OCI-LY1 (cell line): ENCODE measurements at regions not wholly inside any gene's neighbourhood (a gene's known extent, or its start where the extent isn't known, plus 50 kb on each side); places are given as distances from the start of the nearest gene placed in this dataset.
A peak's percentile ranks its signal among the peaks of the same experiment; 100 is the strongest.
"Not testable (repeated sequence)": the region's sequence is repeated elsewhere in the genome, so short reads cannot be mapped to it uniquely, and the experiment has no call there.

Experiments
- H2AFZ ChIP-seq: fragments of 200-600 bp; sonication (generic), shearing (Covaris generic); 2 replicates; pipeline ENCODE4 v1.6.0; 2014; ENCODE audit warnings: antibody characterized with exemption, mild to moderate bottlenecking, low read length
- H3F3A ChIP-seq: fragments of 200-600 bp; sonication (generic), shearing (Covaris generic); 2 replicates; pipeline ENCODE4 v1.6.0; 2014; ENCODE audit warnings: mild to moderate bottlenecking, antibody characterized with exemption, low read length, moderate library complexity; ENCODE audit not compliant: insufficient read depth
- H3K27ac ChIP-seq: fragments of 200-600 bp; sonication (generic); 2 replicates; pipeline ENCODE4 v1.5.1; 2014; ENCODE audit warnings: low read length, mixed run types, mild to moderate bottlenecking, low read depth; ENCODE audit not compliant: poor library complexity, severe bottlenecking
- H3K27me3 ChIP-seq: fragments of 200-600 bp; sonication (generic); 2 replicates; pipeline ENCODE4 v1.6.0; 2014; ENCODE audit warnings: antibody characterized with exemption, mild to moderate bottlenecking, low read length, moderate library complexity; ENCODE audit not compliant: insufficient read depth
- H3K36me3 ChIP-seq: fragments of 200-600 bp; sonication (generic); 2 replicates; pipeline ENCODE4 v1.6.1; 2014; ENCODE audit warnings: mild to moderate bottlenecking, antibody characterized with exemption, low read length, moderate library complexity, mixed read lengths; ENCODE audit not compliant: insufficient read depth
- H3K4me1 ChIP-seq: fragments of 200-600 bp; sonication (generic); 2 replicates; pipeline ENCODE4 v1.5.1; 2014; ENCODE audit warnings: mild to moderate bottlenecking, low read length, moderate library complexity; ENCODE audit not compliant: insufficient read depth, severe bottlenecking
- H3K4me2 ChIP-seq: fragments of 200-600 bp; sonication (generic), shearing (Covaris generic); 2 replicates; pipeline ENCODE4 v1.6.1; 2014; ENCODE audit warnings: low read length
- H3K4me3 ChIP-seq: fragments of 200-600 bp; sonication (generic); 2 replicates; pipeline ENCODE4 v1.5.1; 2014; ENCODE audit warnings: low read length, low read depth, mild to moderate bottlenecking, mixed read lengths; ENCODE audit not compliant: poor library complexity, severe bottlenecking
- H3K79me2 ChIP-seq: fragments of 200-600 bp; shearing (Covaris generic); 2 replicates; pipeline ENCODE4 v1.6.1; 2016; ENCODE audit warnings: mixed run types, low read length, mixed read lengths; ENCODE audit not compliant: insufficient read depth
- H3K9ac ChIP-seq: fragments of 200-600 bp; sonication (generic), shearing (Covaris generic); 2 replicates; pipeline ENCODE4 v1.6.1; 2014; ENCODE audit warnings: mild to moderate bottlenecking, low read length, mixed read lengths
- H3K9me2 ChIP-seq: fragments of 200-600 bp; sonication (generic), shearing (Covaris generic); 2 replicates; pipeline ENCODE4 v1.6.1; 2014; ENCODE audit warnings: low read depth, mild to moderate bottlenecking, low read length, mixed read lengths
- H3K9me3 ChIP-seq: fragments of 200-600 bp; shearing (Covaris generic); 2 replicates; pipeline ENCODE4 v1.6.1; 2014; ENCODE audit warnings: low read length, mixed read lengths
- H4K20me1 ChIP-seq: fragments of 200-600 bp; sonication (generic), shearing (Covaris generic); 2 replicates; pipeline ENCODE4 v1.6.0; 2016; ENCODE audit warnings: mild to moderate bottlenecking, low read length; ENCODE audit not compliant: insufficient read depth
- EZH2 ChIP-seq: fragments of 200-600 bp; sonication (generic), shearing (Covaris generic); IDR thresholded peaks from 2 replicates; pipeline ENCODE4 v1.8.0; 2017; ENCODE audit warnings: borderline replicate concordance, mixed run types, mild to moderate bottlenecking, antibody characterized with exemption, low read length, moderate library complexity, mixed read lengths
- TF ChIP-seq, protein P1 (sequence below): fragments of 200-600 bp; sonication (generic), shearing (Covaris generic); IDR thresholded peaks from 2 replicates; pipeline ENCODE4 v1.5.1; 2017; ENCODE audit warnings: mild to moderate bottlenecking, antibody characterized with exemption, low read length, moderate library complexity, mixed read lengths

DNA sequence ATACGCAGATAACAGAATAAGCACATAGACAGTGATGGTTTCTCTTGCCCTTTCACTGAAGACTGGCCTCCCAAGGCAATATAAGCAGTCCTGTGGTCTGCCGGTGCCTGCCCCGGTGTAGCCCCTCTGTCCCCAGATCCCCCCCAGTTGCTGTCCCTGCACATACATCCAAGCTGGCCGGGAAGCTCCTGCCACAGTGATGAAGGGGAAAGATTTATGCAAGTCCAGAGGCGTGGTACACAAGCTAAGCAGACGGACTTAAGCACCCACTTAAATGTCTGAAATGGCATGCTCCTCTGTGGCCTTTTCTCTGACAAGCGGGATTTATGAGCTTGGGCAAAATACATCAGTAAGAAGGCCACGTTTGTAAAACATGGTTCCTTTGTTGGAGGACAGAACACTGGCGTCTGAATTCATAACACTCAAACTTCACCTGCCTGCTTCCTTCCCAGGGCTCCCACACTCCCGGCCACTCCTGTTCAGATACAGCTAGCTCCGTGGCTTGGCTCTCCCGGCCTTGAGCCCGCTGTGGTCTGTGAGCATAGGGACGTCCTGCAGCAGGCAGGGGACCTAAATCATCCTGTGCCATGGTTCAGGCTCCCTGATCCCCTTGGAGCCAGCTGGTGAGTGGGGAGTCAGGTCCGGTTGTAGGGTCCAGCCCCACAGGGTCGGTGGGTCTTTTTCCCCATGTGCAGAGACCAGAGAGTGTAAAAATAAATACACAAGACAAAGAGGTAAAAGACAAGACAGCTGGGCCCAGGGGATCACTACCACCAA lies 61.7 kb upstream of the PPP2R2D start:
- Histone ChIP-seq H3K4me3 (no peak overlapping the region), H3K9me3 (no peaks in the 10 kb centered on the region), H2AFZ (no peak overlapping the region), H3K4me2 (no peak overlapping the region), H3K9ac (no peak overlapping the region), H4K20me1 (no peaks in the 10 kb centered on the region), H3K9me2 (no peaks in the 10 kb centered on the region), H3K27ac (no peak overlapping the region), H3K4me1 (no peaks in the 10 kb centered on the region), H3K79me2 (no peaks in the 10 kb centered on the region), H3K36me3 (no peaks in the 10 kb centered on the region), H3F3A (no peaks in the 10 kb centered on the region), H3K27me3 (no peaks in the 10 kb centered on the region)
- no peak for TF ChIP-seq EZH2
- TF ChIP-seq, protein P1, sequence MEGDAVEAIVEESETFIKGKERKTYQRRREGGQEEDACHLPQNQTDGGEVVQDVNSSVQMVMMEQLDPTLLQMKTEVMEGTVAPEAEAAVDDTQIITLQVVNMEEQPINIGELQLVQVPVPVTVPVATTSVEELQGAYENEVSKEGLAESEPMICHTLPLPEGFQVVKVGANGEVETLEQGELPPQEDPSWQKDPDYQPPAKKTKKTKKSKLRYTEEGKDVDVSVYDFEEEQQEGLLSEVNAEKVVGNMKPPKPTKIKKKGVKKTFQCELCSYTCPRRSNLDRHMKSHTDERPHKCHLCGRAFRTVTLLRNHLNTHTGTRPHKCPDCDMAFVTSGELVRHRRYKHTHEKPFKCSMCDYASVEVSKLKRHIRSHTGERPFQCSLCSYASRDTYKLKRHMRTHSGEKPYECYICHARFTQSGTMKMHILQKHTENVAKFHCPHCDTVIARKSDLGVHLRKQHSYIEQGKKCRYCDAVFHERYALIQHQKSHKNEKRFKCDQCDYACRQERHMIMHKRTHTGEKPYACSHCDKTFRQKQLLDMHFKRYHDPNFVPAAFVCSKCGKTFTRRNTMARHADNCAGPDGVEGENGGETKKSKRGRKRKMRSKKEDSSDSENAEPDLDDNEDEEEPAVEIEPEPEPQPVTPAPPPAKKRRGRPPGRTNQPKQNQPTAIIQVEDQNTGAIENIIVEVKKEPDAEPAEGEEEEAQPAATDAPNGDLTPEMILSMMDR: no peak

DNA sequence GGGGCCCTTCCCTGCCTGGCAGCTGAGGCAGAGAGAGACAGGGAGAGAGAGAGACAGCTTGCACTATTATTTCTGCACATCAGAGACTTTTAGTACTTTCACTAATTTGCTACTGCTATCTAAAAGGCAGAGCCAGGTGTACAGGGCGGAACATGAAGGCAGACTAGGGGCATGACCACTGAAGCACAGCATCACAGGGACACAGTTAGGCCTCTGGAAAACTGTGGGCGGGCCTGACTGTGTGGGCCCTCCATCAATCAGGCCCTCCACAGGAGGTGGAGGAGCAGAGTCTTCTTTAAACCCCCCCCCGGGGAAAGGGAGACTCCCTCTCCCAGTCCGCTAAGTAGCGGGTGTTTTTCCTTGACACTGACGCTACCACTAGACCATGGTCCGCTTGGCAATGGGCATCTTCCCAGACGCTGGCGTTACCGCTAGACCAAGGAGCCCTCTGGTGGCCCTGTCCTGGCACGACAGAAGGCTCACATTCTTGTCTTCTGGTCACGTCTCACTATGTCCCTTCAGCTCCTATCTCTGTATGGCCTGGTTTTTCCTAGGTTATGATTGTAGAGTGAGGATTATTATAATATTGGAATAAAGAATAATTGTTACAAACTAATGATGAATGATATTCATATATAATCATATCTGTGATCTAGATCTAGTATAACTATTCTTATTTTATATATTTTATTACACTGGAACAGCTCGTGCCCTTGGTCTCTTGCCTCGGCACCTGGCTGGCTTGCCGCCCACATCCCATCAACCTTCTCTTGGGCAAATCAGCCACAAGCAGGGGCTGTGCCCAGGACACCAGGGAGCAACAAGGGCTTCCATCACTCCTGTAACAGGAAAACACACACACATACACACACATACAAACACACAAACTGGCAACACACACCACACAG lies 60.7 kb upstream of the PPP2R2D start:
- H3K27ac ChIP-seq, H3K9me2 ChIP-seq, H2AFZ ChIP-seq, H4K20me1 ChIP-seq, H3K9me3 ChIP-seq, H3K4me1 ChIP-seq, H3K4me2 ChIP-seq, H3K27me3 ChIP-seq, H3K9ac ChIP-seq, H3F3A ChIP-seq, H3K79me2 ChIP-seq, H3K4me3 ChIP-seq, H3K36me3 ChIP-seq: not testable (repeated sequence)
- TF ChIP-seq, protein P1: peak; percentile 35; the same call in 1 of the 2 replicates

DNA sequence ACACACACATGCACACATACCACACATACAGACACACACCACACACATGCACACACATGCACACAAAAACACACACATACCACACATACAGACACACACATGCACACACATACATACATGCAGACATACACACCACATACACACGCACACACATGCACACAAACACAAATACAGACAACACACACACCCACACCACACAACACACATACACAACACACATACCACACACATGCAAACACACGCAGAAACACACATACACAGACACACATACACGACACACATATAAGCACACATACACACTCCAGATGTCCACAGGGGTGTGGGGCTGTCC lies 60.1 kb upstream of the PPP2R2D start:
- Histone ChIP-seq H3K4me1 (no peaks in the 10 kb centered on the region), H3K27me3 (no peaks in the 10 kb centered on the region), H3K9ac (no peak overlapping the region), H3K36me3 (no peaks in the 10 kb centered on the region), H3K9me3 (no peaks in the 10 kb centered on the region), H4K20me1 (no peaks in the 10 kb centered on the region), H3K27ac (no peak overlapping the region), H3K9me2 (no peaks in the 10 kb centered on the region), H3K4me2 (no peak overlapping the region), H3K4me3 (no peak overlapping the region), H3K79me2 (no peaks in the 10 kb centered on the region), H2AFZ (no peak overlapping the region), H3F3A (no peaks in the 10 kb centered on the region)
- no peak for TF ChIP-seq EZH2
- TF ChIP-seq, protein P1: no peak
